OCI-LY1 (cell line): ENCODE measurements at regions not wholly inside any gene's neighbourhood (a gene's known extent, or its start where the extent isn't known, plus 50 kb on each side); places are given as distances from the start of the nearest gene placed in this dataset.

ENCODE experiments used
- EZH2 ChIP-seq: fragments of 200-600 bp; sonication (generic), shearing (Covaris generic); IDR thresholded peaks from 2 replicates; pipeline ENCODE4 v1.8.0; 2017; ENCODE audit warnings: borderline replicate concordance, mixed run types, mild to moderate bottlenecking, antibody characterized with exemption, low read length, moderate library complexity, mixed read lengths
- TF ChIP-seq, protein P1 (sequence below): fragments of 200-600 bp; sonication (generic), shearing (Covaris generic); IDR thresholded peaks from 2 replicates; pipeline ENCODE4 v1.5.1; 2017; ENCODE audit warnings: mild to moderate bottlenecking, antibody characterized with exemption, low read length, moderate library complexity, mixed read lengths

DNA sequence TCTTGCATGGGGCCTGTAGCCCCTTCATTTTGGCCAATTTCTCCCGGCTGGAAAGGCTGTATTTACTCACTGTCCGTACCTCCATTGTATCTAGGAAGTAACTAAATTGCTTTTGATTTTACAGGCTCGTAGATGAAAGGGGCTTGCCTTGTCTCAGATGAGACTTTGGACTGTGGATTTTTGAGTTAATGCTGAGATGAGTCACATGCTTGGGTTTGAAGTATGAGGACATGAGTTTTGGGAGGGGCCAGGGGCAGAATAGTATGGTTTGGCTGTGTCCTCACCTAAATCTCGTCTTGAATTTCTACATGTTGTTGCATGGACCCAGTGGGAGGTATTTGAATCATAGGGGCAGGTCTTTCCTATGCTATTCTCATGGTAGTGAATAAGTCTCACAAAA lies 407.6 kb upstream of the NDST3 start:
- TF ChIP-seq, protein P1, sequence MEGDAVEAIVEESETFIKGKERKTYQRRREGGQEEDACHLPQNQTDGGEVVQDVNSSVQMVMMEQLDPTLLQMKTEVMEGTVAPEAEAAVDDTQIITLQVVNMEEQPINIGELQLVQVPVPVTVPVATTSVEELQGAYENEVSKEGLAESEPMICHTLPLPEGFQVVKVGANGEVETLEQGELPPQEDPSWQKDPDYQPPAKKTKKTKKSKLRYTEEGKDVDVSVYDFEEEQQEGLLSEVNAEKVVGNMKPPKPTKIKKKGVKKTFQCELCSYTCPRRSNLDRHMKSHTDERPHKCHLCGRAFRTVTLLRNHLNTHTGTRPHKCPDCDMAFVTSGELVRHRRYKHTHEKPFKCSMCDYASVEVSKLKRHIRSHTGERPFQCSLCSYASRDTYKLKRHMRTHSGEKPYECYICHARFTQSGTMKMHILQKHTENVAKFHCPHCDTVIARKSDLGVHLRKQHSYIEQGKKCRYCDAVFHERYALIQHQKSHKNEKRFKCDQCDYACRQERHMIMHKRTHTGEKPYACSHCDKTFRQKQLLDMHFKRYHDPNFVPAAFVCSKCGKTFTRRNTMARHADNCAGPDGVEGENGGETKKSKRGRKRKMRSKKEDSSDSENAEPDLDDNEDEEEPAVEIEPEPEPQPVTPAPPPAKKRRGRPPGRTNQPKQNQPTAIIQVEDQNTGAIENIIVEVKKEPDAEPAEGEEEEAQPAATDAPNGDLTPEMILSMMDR: no peak
- no peak for TF ChIP-seq EZH2
